NCI-H1436 (cell line): ENCODE measurements at regions not wholly inside any gene's neighbourhood (a gene's known extent, or its start where the extent isn't known, plus 50 kb on each side); places are given as distances from the start of the nearest gene placed in this dataset.
"Not testable (repeated sequence)": the region's sequence is repeated elsewhere in the genome, so short reads cannot be mapped to it uniquely, and the experiment has no call there.

Source experiments
- DNase-seq: peaks from one replicate; lab custom pipeline; 2025; lab: John Stamatoyannopoulos, UW

- no peak for DNase-seq
Observed at GRCh38 chr7:68547799-68548198, 1050.5 kb upstream of the AUTS2 start.

DNA sequence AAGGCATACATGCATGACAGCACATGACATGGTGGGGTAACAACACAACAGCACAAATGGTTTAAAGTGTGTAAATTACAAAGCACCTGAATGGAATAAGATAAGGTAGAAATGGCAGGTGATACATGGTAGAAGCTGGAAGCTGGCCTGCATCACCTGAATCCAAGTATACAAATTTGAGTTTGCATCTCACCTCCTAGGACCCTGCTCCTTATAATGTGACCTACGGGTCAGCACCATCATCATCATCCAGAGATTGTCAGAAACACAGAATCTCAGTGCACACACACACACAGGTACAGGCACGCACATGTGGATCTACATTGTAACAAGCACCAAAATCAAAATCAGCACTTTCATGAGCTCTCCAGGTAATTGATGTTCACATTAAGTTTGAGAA is 1048.2 kb upstream of the AUTS2 start:
- no peak for DNase-seq

- DNase-seq = no peak
Observed at GRCh38 chr7:68550635-68551034, 1047.6 kb upstream of the AUTS2 start.

GRCh38 chr7:68556537-68556936 is 1041.7 kb upstream of the AUTS2 start:
- DNase-seq = no peak

GRCh38 chr7:68559518-68559917 is 1038.8 kb upstream of the AUTS2 start:
- no peak for DNase-seq

- DNase-seq = no peak
Observed at GRCh38 chr7:68562323-68562899, 1035.9 kb upstream of the AUTS2 start.

- DNase-seq = no peak
Observed at GRCh38 chr7:68564306-68565135, 1033.8 kb upstream of the AUTS2 start.

GRCh38 chr7:68571286-68571685 is 1027.0 kb upstream of the AUTS2 start:
- DNase-seq = no peak

DNA sequence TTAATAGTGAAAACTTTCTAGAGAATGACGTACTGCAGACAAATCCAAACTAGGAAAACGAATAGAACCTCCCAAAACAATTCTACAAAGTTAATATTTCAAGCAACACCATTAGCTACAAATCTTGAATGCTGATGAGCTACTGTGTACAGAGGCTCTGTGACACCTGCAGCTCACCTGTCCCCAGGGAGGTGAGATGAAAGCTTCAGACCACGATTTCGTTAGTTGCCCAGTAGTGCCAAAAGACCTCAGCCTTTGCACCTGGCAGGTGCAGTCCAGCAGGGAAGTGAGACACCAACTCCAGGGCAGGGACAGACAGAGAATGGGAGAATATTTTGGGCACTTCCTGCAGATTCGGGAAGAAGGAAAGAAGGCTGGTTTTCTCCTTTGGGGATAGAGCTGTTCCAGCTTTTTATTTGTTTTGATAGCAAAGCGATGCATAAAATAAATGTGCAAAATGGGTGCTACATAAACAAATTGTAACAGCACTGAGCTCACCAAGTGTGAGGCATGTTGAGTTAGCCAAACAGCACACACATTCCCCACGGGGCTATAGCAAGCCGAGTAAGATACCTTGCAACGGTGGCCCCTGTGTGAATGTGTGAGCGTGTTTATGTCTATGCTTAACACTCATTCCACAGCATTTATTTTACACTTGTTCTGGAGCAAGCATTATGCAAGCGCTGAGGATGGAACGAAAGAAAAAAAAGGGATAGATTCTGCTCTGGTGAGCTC is 1024.8 kb upstream of the AUTS2 start:
- peak; percentile 67 for DNase-seq

DNA sequence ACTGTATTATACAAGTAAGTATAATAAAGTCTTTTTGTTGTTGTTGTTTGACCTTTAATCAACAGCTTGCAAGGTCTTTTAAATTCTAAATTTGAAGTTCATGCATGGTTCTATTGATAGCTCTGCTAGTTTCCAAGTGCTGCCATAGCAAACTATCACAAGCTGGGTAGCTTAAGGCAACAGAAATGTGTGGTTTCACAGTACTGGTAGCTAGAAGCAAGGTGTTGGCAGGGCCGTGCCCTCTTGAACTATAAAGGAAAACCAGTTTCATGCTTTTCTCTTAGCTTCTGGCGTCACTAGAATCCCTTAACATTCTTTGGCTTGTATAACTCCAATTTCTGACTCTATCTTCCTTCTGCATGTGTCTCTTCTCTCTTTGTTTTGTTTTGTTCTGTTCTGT is 1021.9 kb upstream of the AUTS2 start:
- no peak for DNase-seq

DNA sequence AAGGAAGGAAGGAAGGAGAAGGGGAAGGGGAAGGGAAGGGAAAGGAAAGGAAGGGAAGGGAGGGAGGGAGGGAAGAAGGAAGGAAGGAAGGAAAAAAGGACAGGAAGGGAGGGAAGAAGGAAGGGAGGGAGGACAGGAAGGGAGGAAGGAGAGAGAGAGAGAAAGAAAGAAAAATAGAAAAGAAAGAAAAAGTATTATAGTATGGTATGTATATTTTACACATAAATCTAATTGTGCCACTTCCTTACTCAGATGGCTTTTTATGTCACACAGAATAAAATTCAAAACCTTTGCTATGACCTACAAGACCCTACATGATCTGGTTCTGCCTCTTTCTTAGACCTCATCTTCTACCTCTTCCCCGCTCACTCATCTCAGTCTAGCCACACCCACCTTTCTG is 1016.9 kb upstream of the AUTS2 start:
- DNase-seq = no peak

DNA sequence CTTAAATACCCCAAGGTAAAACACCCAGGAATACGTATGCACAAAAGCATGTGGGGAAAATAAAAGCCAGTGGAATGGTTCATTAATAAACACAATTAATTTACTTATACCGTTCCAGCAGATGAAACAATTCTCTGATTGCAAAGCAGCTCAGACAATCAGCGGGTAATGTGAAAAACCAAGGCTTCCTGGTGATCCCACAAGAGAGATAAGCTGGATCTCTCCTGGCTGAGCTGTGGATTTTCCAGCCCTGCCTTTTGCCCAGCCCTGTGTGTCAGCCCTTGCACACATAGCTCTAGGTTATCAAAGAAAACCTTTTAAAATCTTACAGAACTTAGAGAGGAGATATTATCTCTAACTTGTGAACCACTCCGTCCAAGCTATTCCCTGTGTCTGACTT is 1010.7 kb upstream of the AUTS2 start:
- no peak for DNase-seq

DNA sequence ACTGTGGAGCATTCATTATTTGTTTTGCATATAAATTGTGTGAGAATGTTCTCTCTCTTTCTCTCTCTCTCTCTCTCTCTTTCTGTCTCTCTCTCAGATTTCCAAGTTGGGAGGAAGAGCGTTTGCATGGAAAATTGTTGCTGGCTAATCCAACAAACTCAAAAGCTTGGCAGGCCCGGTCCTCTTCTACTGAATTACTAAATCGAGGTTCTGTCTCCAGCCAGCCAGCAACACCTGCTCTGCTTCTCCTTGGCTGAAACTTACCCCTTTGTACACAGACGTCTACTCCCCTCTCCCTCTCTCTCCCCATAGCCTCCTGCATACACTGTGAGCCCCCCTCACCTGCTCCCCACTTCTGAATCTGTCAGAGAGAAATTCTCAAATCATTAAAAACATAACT is 996.4 kb upstream of the AUTS2 start:
- DNase-seq = no peak

GRCh38 chr7:68604541-68604940 is 993.7 kb upstream of the AUTS2 start:
- DNase-seq = no peak

DNA sequence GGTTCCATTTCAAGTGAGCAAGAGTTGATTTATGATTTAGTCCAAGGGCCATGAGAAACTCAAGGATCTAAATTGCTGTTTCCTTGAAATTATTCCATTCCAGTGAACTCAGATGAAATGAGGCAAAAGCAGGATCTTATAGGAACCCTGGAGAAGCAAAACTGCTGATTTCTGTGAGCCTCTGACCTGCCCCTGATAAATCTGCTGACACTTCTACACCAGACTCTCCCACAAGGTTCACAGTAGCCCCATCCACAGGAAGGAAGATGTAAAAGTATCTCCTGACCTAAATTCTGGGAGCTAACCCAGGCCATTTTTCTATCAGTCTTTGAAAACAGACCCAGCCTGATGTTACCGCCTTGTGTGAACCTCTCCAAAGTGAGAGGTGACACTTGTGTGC is 987.6 kb upstream of the AUTS2 start:
- no peak for DNase-seq

DNA sequence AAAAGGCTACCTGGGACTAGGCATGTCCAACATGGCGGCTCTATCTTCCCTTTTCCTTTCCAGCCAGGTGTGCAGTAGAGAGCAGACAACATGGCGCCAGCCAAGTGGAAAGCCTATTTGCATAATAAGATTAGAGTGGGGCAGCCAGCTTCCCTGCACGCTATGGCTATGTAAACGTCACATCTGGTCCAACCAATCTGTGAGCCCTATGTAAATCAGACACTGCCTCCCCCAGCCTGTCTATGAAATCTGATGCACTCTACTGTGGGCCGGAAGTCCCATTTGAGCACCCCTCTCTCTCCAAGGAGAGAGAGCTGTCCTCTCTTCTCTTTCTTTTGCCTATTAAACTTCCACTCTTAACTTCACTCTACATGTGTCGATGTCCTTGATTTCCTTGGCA is 984.9 kb upstream of the AUTS2 start:
- DNase-seq = no peak

- DNase-seq = no peak
Observed at GRCh38 chr7:68613897-68614296, 984.4 kb upstream of the AUTS2 start.

- no peak for DNase-seq
Observed at GRCh38 chr7:68619526-68619925, 978.7 kb upstream of the AUTS2 start.

GRCh38 chr7:68622500-68622899 is 975.8 kb upstream of the AUTS2 start:
- peak; percentile 56 for DNase-seq

- no peak for DNase-seq
Observed at GRCh38 chr7:68623030-68623429, 975.2 kb upstream of the AUTS2 start.

DNA sequence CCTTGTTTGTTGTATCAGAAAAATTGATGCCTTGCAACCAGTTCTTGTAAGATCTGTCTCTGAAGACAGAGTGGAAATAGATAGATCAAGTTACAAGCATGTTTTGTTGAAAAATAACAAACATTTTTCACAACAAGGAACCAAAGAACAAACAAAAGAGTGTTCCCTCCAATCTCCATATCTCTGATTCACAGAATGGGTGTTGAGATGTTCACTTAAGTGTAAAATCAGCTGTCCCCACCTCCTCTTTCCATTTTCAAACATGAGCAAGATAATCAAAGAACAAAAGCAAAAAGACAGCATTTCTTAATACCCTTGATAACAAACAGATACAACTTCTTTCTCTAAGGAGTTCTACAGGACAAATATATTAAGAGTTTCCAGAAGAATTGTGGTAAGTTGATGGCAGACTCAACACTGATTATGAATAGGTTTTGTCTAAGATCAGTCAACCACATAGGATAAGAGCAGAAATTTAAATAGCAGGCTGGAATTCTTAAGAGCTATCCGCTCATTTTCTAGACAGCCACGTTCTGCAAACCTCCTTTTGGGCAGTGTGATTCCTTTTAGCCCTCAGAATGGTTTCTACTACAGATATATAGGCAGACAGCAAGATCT is 970.9 kb upstream of the AUTS2 start:
- DNase-seq = no peak

GRCh38 chr7:68630914-68631313 is 967.4 kb upstream of the AUTS2 start:
- not testable (repeated sequence) for DNase-seq

DNA sequence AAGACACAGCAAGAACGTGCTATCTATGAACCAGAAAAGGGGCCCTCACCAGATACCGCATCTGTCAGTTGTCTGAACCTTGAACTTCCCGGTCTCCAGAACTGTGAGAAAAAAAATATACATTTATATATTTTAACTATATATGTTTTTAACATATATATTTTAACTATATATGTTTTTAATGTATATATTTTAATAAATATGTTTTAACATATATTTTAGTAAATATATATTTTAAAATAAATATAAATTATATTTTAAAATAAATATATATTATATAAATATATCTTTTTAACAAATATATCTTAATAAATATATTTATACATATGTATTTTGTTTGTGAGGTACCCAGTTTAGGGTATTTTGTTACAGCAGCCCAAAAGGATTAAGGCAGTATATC is 958.2 kb upstream of the AUTS2 start:
- no peak for DNase-seq
